ENCODE measurements at regions not wholly inside any gene's neighbourhood (a gene's known extent, or its start where the extent isn't known, plus 50 kb on each side); places are given as distances from the start of the nearest gene placed in this dataset.

DNA sequence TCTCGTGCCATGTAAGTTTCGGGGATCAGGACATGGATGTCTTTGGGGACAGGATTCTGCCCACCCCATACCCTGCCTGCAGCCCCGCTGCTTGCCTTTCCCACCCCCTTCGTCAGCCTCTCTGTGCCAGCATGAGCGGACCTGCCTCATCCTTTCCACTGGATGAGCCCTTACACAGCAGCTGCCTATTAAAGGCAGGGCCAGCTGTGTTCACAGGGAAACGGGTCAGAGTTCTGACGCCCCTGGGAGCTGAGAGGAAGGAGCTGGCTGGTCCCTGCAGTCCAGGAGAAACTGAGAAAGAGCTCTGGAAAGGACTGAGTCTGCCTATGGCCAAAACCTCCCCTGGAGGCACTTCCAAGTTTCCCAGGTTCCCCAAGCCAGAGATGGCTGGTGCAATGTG lies 83.5 kb upstream of the NCOR2 start:
- Mint-ChIP-seq H3K4me3 (no peak overlapping the region), H3K36me3 (peaks cover 6 to 10% of the 10 kb centered on the region in 2 donors), H3K4me1 (peaks cover 73% of the 10 kb centered on the region), H3K27ac (peak overlapping the region in 3 of 7 donors; percentile 1 to 88 (median 70)), H3K27me3 (ENCODE audit: low read depth in 3 of 3) (peaks cover 0 to 3% (median 0%) of the 10 kb centered on the region in 3 donors), H3K9me3 (peaks cover 8 to 18% (median 13%) of the 10 kb centered on the region in 7 donors)
- WGBS (ENCODE audit: insufficient coverage), result 100% methylated on average over 2 of the region's 7 CpGs
- Histone ChIP-seq H3K36me3 (replicated peaks in 1 of 2; ENCODE audit: control insufficient read depth in 1 of 2, insufficient read depth in 2 of 2, low read length in 2 of 2) (no peaks in the 10 kb centered on the region), H3K4me2 (replicated peaks; ENCODE audit: extremely low read depth, low read length, poor library complexity, severe bottlenecking) (no peak overlapping the region), H3K9ac (ENCODE audit: insufficient read depth, low read length, poor library complexity, severe bottlenecking) (no peak overlapping the region), H3K9me3 (replicated peaks in 1 of 2; ENCODE audit: control insufficient read depth in 1 of 2, insufficient read depth in 1 of 2, low read length in 2 of 2) (peaks cover 8 to 12% of the 10 kb centered on the region in 2 donors), H3K27ac (ENCODE audit: low read depth in 1 of 2, low read length in 2 of 2) (peak overlapping the region in 1 of 2 donors; percentile 86), H3K4me1 (ENCODE audit: control insufficient read depth in 1 of 2, insufficient read depth in 2 of 2, low read length in 2 of 2) (peaks cover 69 to 72% of the 10 kb centered on the region in 2 donors), H3K4me3 (replicated peaks in 1 of 3; ENCODE audit: low read depth in 2 of 3, low read length in 3 of 3) (no peak overlapping the region), H3K27me3 (ENCODE audit: control insufficient read depth in 2 of 2, insufficient read depth in 2 of 2, low read length in 2 of 2) (no peaks in the 10 kb centered on the region), H4K20me1 (ENCODE audit: insufficient read depth, low read length) (no peaks in the 10 kb centered on the region), H3K79me2 (ENCODE audit: insufficient read depth, low read length) (no peaks in the 10 kb centered on the region), H2AFZ (ENCODE audit: insufficient read depth, low read depth, low read length, poor library complexity, severe bottlenecking) (no peak overlapping the region)
- intact Hi-C loops (cut with micrococcal nuclease), result loop anchor here in 1 of 2 donors (2.0 to 10.0 kb wide), 2 partner anchors 14 to 86 kb away; partner anchors contain the start of gene NCOR2
- DNase-seq, result no peak
- TF ChIP-seq, protein P1, sequence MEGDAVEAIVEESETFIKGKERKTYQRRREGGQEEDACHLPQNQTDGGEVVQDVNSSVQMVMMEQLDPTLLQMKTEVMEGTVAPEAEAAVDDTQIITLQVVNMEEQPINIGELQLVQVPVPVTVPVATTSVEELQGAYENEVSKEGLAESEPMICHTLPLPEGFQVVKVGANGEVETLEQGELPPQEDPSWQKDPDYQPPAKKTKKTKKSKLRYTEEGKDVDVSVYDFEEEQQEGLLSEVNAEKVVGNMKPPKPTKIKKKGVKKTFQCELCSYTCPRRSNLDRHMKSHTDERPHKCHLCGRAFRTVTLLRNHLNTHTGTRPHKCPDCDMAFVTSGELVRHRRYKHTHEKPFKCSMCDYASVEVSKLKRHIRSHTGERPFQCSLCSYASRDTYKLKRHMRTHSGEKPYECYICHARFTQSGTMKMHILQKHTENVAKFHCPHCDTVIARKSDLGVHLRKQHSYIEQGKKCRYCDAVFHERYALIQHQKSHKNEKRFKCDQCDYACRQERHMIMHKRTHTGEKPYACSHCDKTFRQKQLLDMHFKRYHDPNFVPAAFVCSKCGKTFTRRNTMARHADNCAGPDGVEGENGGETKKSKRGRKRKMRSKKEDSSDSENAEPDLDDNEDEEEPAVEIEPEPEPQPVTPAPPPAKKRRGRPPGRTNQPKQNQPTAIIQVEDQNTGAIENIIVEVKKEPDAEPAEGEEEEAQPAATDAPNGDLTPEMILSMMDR (IDR thresholded peaks at IDR 0.05), result no peak

DNA sequence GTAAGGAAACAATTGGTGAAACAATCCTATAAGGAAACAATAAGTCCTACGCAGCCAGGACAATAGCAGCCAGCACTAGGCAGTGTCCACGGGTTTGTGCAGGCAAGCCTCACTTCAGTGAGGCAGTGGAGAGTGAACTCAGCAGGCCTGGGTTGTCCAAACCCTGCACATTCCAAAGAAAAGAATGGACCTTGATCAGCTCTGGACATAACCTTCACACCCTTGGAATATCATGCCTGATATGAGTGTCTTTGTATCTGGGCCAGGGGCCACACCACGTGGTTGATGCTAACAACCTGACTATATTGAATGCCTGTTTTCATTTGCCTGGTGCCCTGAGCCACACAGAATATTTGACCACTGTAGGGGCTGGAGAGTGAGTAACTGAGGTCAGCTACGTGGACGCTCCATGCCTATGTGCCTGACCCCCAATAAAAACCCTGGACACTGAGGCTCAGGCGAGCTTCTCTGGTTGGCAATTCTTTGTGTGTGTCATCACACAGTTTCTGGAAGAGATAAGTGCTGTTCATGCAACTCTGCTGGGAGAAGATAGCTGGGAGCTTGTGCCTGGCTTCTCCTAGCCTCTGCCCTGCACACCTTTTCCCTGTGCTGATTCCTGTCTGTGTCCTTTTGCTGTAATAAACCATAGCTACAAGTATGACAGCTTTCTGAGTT lies 81.4 kb upstream of the NCOR2 start:
- Mint-ChIP-seq H3K4me3 (no peak overlapping the region), H3K27ac (peak overlapping the region in 1 of 7 donors; percentile 48), H3K9me3 (peaks cover 8 to 19% (median 13%) of the 10 kb centered on the region in 7 donors), H3K4me1 (peaks cover 59% of the 10 kb centered on the region), H3K36me3 (peaks cover 6 to 10% of the 10 kb centered on the region in 2 donors), H3K27me3 (ENCODE audit: low read depth in 3 of 3) (peaks cover 0 to 6% (median 0%) of the 10 kb centered on the region in 3 donors)
- TF ChIP-seq, protein P1 (IDR thresholded peaks at IDR 0.05), result no peak
- Histone ChIP-seq H3K9ac (ENCODE audit: insufficient read depth, low read length, poor library complexity, severe bottlenecking) (no peak overlapping the region), H2AFZ (ENCODE audit: insufficient read depth, low read depth, low read length, poor library complexity, severe bottlenecking) (no peak overlapping the region), H3K9me3 (replicated peaks in 1 of 2; ENCODE audit: control insufficient read depth in 1 of 2, insufficient read depth in 1 of 2, low read length in 2 of 2) (peaks cover 8 to 12% of the 10 kb centered on the region in 2 donors), H3K4me3 (replicated peaks in 1 of 3; ENCODE audit: low read depth in 2 of 3, low read length in 3 of 3) (no peak overlapping the region), H4K20me1 (ENCODE audit: insufficient read depth, low read length) (no peaks in the 10 kb centered on the region), H3K36me3 (replicated peaks in 1 of 2; ENCODE audit: control insufficient read depth in 1 of 2, insufficient read depth in 2 of 2, low read length in 2 of 2) (no peaks in the 10 kb centered on the region), H3K4me2 (replicated peaks; ENCODE audit: extremely low read depth, low read length, poor library complexity, severe bottlenecking) (no peak overlapping the region), H3K27me3 (ENCODE audit: control insufficient read depth in 2 of 2, insufficient read depth in 2 of 2, low read length in 2 of 2) (no peaks in the 10 kb centered on the region), H3K27ac (ENCODE audit: low read depth in 1 of 2, low read length in 2 of 2) (no peak overlapping the region), H3K4me1 (ENCODE audit: control insufficient read depth in 1 of 2, insufficient read depth in 2 of 2, low read length in 2 of 2) (peaks cover 55 to 57% of the 10 kb centered on the region in 2 donors), H3K79me2 (ENCODE audit: insufficient read depth, low read length) (no peaks in the 10 kb centered on the region)
- intact Hi-C loops (cut with micrococcal nuclease), result loop anchor here in 1 of 2 donors (5.0 kb wide), 1 partner anchor 42 kb away; no protein-coding TSS in a partner anchor
- 94% methylated on average over 4 of the region's 6 CpGs for WGBS (ENCODE audit: insufficient coverage)
- no peak for DNase-seq

All from CD14-positive monocyte (primary cell).